NCI-H2081 (cell line): ENCODE measurements at regions not wholly inside any gene's neighbourhood (a gene's known extent, or its start where the extent isn't known, plus 50 kb on each side); places are given as distances from the start of the nearest gene placed in this dataset.

Experiments used
- DNase-seq, 2 experiments: peaks; one replicate each; lab custom pipeline; 2025; lab: John Stamatoyannopoulos, UW

DNA sequence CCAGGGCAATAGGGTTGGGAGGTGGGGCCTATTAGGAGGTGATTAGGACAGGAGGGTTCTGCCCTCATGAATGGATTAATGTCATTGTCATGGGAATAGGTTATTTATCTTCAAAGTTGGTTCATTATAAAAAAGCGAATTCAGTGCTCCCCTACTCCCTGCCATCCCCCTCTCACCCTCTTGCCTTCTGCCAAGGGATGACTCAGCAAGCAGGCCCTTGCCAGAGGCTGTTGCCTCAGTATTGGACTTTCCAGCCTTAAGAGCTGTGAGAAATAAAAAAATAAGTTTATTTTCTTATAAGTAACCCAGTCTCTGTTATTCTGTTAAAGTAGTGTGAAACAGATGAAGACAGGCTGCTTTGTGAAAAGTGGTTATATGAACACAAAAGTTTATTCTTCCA, 381.1 kb upstream of the ZFP64 start:
- DNase-seq: no peak

DNA sequence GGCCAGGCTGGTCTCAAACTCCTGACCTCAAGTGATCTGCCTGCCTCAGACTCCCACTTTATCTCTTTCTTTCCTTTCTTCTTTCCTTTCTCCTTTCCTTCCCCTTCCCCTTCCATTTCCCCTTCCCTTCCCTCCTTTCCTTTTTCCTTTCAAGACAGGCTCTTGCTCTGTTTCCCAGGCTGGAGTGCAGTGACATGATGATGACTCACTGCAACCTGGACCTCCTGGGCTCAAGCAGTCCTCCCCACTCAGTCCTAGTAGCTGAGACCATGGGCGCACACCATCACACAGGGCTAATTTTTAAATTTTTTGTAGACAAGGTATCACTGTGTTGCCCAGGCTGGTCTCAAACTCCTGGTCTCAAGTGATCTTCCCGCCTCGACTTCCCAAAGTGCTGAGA, 377.6 kb upstream of the ZFP64 start:
- DNase-seq: no peak

DNA sequence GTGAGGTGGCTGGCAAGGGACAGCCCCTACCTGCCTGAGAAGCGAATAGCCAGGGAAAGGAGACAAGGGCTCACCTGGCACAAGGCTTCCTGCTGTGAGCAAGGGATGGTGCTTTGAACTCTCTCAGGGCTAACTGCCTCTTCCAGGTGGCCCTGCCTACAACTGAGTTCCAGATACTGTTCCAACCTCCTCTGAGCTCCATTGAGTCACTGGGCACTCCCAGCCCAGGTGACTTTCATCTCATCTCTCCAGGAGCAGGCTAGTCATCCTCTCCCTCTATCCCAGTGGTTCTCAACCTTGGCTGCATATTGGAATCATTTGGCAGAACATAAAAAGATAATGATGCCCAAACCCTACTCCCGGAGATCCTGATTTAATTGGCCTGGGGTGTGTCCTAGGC, 374.0 kb upstream of the ZFP64 start:
- DNase-seq: no peak

DNA sequence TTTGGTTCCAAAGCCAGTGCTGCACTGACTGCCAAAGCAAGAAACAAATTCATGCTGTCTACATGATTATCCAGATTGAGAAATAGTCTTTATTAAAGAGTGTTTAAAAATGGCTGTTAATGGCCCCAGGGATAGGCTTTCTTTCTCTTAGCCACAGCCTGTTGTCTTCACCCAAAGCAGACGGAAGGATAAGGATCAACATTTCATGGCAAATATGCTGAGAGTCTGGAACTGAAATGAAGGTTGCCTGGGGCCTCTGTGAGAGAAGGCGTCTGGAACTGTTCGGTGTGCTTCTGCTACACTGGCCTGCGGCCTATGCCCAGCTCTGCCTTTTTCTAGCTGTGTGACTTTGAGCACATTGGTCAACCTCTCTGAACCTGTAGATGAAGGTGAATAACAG, 373.0 kb upstream of the ZFP64 start:
- DNase-seq: no peak

DNA sequence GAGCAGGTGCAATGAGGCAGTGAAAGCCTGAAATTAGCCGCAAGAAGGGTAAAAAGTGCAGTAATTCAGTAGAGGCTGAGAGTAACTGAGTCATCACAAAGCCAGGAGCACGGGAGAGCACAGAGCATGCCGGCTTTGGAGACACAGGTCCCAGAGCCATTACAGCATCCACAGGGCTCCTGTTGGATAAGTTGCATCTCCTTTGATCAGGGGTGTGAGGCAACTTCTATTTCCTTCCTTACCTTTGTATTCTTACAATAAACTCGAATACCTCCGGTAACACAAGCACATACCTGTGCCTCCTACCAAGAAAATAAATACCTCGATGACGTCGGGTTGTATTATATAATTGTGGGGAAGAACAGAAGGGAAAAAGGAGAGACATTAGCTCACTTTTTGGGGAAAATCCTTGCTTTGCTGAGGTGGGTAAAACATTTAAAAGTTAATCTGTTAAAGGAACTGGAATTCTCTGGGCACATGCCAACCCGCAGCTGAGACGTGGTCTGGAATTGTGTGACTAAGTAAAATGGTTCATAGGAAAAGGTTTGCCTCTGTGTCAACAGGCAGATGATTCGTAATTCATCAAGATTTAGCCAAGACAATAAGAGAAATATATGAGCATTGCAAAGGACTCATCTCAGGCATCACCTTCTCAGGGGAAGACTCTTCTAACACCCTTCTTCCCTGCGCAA, 360.7 kb upstream of the ZFP64 start:
- no peak for DNase-seq

DNA sequence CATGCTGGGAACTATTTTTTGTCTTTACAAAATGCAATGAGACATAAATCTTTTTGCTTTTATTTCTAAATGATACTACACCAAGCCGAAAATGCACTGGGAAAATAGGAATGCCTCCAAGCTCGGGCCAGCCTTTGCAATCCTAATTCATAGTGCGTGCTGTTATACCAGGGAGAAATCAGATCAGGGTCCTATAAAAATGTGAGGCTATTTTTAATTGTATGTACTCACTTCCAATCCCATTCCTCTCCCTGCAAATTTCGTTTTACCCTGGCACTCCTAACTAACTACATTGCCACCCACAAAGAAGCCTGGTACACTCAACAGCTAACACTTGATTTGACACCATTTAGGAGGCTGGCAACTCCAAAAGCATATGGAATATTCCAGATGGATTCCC, 350.6 kb upstream of the ZFP64 start:
- DNase-seq: no peak

DNA sequence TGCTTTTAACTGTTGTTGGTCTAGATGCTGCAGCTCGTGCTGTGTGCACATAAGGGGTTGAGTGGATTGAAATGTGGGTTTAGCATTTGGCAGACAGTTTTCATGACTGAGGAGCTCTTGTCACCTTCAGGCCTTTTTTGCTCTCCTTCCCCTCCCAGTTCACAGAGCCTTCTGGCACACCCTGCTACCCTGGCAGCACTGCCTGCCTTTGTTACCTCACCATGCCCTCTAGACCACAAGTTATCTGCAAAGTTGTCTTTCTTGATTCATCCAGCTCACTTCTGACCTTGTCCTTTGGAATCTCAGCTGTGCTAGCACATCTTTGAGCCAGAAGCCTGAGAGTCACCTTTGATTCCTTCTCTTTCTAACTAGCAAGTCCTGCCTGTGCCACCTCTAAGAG, 348.9 kb upstream of the ZFP64 start:
- no peak for DNase-seq

DNA sequence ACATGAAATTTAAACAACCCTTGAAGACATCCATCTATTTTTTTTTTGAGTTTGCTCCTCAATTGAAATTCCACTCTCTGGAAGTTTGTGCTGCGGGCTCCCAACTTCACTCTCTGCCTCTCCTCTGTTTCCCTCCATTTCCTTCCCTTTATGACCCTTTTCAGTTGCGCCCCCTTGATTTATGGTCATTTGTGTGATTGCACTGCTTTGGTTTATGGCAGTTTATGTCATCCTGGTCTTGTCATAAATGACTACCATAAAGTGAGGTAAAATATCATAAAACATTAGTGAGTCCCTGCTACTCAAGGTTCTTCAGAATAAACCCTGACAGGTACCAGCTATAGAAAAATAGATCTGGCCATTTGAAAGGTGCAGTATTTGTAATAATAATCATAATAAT, 348.3 kb upstream of the ZFP64 start:
- no peak for DNase-seq

DNA sequence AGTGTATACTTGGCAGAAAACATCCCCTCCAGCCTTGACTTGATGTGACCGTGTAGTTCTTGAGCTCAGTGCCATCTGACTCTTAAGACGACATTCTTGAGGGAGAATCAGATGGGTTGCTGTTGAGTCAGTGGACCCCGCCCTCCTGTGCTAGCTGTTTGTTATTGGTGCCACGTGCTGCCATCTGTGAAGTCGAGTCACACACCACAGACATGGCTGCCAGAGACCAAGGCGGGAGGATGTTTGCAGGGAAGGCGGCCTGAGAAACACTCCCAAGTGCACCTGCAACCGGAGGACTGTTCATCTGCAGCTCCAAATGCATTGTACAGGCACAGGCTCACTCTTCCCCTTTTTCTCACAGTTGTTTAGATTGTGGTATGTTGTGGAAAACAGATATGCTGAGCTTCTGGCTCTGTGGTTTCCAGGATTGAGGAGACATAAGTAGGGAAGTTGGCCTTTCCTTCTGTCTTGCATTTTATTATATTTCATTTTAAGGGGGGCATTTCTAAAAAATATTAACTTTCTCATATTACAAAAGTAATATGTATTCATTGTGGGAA, 345.3 kb upstream of the ZFP64 start:
- DNase-seq: no peak

DNA sequence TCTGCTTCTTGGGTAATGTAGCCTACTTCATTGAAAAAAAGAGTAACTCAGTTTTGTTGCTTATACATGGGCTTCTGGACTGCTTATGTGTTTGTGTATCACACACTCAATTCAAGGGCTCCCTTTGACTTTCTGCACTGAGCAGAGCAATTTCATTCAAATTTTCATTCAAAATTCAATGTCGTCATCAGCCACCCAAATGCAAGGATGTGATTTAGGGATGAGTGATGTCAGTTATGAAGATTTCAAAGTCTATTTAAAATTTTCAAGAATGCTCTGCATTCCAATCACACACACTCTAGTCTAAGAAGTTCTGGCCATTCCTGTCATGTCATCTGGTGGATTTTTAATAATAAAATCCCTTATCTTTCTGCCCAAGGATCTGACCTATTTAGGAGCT, 344.5 kb upstream of the ZFP64 start:
- DNase-seq: no peak

DNA sequence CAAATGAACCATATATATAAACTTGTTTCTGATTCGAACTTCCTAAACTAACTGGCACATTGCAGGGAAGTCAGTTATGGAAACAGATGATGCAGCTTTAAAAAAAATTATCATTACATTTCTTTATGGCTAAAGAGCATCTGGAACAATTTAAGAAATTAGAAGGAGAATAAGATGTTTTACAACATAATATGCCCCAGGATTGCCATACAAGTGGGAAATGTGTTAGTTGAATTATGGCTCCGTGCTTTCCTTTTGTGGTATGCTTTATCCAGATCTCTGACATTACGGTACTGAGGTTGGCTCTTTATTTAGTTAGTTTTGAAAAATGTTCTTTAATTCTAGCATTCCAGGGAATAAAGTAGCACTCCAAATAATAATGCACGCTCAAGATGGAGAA, 343.0 kb upstream of the ZFP64 start:
- DNase-seq: no peak

DNA sequence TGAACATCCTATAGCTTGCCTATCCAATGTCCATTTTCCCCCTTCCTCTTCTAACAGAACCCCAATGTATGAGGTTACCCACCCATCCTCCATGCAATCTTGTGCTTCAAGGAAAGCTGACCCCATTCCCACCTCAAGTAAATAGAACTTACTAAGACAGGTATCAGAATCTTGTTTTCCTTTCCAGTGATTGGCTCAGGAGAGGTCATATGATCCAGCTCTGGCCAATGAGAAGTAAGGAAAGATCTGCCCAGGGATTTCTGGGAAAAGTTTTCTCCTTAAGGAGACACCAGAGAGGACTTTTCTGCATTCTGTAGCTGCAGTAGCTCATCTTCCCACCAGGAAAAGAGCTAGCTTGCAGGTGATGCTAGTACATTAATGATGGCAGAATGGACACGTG, 341.8 kb upstream of the ZFP64 start:
- no peak for DNase-seq

DNA sequence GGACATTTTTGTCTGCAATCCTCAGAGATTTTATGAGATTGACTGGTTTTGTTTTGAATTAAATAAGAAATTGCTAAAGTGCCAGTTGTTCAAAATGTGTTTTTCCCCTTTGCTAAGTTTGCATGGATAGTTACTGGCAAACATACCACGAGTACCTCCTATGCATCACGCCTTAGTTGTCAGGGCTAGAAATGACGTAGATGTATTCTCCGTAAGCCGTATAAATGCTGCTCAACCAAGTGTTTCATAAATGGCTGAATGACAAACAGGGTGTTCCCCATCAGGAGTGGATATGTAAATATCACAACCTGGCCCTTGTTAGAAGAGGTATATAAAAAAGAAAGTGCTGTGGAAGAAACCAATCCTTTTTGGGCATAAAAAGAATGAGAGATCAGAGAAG, 341.1 kb upstream of the ZFP64 start:
- no peak for DNase-seq

DNA sequence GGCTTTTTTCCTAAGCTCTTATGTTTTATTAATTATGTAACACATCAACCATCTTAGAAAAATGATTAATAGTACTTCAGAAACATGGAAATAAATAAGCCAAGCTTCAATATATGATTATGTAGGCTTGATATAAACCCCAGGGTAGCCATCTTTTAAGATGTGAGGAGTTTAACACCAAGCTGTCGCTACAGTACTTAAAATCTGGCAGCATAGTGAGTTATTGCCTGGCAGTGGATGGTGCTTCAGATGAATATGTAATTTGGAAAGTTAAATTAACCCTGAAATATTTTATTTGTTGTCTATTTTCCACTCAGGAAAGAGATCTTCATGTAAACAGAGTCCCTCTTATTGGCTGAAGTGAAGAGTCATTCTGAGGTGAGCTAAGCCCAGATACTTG, 339.0 kb upstream of the ZFP64 start:
- no peak for DNase-seq

DNA sequence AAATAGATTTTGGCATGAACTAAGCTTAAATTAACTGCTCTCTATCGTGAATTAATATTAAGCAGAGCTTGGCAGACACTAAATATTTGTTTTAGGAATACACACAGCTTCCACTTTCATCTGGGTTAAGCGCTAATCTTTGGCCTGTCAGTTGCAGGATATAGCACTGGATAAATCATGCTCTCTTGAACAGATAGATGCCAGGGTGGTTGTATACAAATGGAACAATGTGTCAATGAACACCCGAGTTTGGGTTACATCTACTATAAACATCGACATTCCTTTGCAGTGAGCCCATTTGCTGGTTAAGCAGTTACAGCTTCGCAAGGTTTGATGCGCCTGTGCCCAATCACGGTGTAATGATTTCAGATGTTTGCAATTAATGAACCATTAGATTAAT, 338.2 kb upstream of the ZFP64 start:
- no peak for DNase-seq

DNA sequence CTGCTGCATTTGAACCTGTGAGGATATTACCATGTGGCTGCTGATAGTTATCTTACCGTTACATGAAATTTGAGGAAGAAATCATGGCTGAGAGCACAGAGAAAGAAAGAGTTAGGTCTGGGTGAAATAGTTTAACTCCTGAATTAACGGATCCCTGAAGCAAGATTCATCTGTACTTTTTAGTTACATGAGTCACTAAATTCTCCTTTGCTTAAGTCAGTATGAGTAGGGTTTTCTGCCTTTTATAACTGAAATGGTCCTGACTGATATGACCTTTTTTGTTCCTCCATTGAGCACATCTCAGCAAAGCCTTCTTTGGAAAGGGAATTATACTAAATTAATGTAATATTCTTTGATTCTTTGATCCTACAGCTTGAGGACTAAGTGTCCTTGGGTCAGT, 333.3 kb upstream of the ZFP64 start:
- no peak for DNase-seq

DNA sequence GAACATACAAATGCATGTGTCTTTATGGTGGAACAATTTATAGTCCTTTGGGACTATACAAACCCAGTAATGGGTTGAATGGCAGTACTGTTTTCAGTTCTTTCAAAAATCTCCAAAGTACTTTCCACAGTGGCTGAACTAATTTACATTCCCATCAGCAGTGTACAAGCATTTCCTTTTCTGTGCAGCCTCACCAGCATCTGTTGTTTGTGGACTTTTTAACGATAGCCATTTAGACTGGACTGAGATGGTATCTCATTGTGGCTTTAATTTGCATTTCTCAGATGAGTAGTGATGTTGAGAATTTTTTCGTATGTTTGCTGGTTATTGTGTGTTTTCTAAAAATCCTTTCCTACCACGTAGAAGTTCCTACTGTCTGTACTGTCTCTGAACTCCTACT, 327.2 kb upstream of the ZFP64 start:
- no peak for DNase-seq

DNA sequence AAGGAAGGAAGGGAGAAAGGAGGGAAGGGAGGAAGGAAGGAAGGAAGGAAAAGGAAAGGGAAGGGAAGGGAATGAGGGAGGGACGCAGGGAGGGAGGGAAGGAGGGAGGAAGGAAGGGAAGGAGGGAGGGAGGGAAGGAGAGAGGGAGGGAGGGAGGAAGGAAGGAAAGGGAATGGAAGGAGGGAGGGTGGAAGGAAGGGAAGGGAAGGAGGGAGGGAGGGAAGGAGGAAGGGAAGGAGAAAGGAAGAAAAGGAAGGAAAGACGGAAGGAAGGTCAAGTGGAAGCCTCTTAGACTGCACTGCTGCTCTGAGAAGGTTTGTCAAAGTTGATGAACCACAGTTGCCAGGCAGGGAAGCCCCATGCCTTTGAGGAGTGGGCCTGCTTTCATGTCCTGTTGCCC, 324.3 kb upstream of the ZFP64 start:
- no peak for DNase-seq

DNA sequence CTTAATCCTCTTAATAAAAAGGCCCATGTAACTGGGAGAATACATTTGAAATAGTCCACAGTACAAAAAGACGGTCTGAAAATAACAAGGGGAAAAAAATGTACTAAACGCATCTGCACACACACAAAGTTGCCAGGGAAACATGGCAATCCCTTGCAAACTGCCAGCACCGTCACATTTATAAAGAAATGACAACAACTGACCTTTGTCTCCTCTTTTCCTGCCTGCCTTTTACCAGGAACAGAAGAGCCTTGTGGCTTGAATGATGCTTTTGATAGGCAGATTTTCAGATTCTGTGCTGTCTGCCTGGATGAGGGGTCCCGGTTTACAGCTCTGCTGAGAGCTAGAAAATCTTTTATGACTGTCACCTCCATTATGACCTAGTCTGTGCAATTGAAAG, 308.6 kb upstream of the ZFP64 start:
- DNase-seq: no peak

DNA sequence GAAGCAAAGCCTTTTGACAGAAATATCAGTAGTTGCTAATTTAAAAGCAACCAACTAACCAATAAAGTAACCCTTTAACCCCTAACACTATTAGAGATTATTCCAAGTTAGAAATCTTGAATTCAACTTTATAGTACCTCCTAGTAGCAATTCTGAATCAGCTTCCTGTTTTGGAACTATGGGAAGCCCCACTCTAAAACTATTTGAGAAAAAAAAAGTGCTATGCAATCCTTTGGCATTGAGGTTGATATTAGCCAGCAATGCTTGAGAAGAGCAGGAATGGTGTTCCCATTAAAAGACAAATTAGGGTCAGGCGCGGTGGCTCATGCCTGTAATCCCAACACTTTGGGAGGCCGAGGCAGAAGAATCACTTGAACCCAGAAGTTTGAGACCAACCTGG, 306.2 kb upstream of the ZFP64 start:
- DNase-seq: no peak

DNA sequence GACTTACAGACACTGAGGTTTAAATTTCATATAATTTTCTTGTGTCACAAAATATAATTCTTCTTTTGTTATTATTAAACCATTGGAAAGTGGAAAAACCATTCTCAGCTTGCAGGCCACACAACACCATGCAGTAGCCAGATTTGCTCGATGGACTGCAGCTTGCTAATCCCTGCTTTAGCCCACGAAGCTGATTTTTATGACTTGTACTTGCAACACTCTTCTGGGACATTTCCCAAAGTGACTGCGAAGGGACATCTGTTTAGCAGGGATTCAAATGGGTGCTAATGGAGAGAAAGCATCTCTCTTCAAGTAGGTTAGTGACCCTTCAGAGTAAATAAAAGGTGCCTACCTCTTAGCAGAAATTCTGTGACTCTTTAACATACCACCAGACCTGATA, 304.6 kb upstream of the ZFP64 start:
- DNase-seq: no peak

DNA sequence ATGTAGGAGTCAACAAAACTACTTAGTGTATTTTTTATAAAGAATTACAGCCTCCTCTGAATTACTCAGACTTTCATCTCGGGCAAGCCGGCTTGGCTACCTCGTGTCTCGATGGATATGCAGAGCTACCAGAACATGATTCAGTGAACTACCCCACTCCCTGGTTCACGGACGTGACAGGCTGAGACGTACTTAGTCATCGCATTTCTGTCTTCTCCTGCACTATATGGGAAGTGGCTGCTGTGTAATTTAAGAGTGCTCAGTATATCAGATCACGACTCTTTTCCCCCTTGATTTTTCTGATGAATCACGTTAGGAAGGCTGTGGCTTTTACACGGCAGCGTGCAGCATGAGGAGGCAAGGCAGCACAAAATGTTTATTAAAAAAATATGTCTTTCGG, 302.7 kb upstream of the ZFP64 start:
- no peak for DNase-seq

DNA sequence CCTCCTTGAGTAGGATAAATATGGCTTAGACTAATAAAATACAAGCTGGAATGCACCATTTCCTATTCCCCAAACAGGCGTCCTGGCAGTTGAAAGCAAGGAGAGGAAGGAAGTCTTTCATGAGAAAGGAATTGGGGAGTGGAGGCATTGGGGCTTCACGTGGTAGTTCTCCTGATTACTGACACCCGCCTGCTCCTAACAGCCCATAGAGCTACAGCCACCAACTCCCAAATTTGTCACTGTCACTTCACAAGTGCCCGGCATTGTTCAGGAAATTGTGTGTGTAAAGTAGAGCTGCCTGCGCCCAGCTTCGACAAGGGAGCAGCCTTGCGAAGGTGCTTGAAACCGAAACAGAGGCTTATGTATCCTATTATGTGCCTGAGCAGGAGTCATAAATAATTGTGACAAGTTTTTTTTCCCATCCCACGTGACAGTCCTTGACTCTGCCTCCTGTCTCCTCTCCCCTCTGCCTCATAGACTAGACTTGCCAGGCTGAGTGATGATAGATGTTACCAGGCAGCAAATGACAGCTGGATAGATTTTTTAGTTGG, 301.7 kb upstream of the ZFP64 start:
- peak in 1 of 2 experiments; percentile 10 for DNase-seq
